A549 (cell line): ENCODE measurements at regions not wholly inside any gene's neighbourhood (a gene's known extent, or its start where the extent isn't known, plus 50 kb on each side); places are given as distances from the start of the nearest gene placed in this dataset.

ENCODE experiments used
- ATAC-seq, 2 experiments: fragments of 200-7000 bp in 1 of 2; fragments of >200 bp in 1 of 2; cut with Nextera tagmentation in 1 of 2; cut with Tn5 transposase in 1 of 2; 3 replicates each; pipeline versions ENCODE4 v1.8.0 to v1.9.1; 2018 to 2020; ENCODE audit warnings: mild to moderate bottlenecking in 1 of 2, moderate library complexity in 1 of 2
- CTCF ChIA-PET: fragments of 300-600 bp; sonication (Branson Sonifier 250); formaldehyde crosslinking; extraction: SDS; loops from one replicate; lab custom pipeline; 2021; ENCODE audit warnings: antibody characterized with exemption, inconsistent platforms; lab: Yijun Ruan, JAX
- POLR2A ChIA-PET: fragments of 350-600 bp; formaldehyde crosslinking; extraction: SDS; loops from one replicate; lab custom pipeline; 2021; ENCODE audit warnings: antibody characterized with exemption, inconsistent platforms; lab: Yijun Ruan, JAX
- DNase-seq, 2 experiments: peaks; one replicate each; pipeline versions ENCODE4 v3.0.0 to v3.0.0-alpha.2; 2011 to 2016; ENCODE audit warnings: low read depth in 1 of 2, low spot score in 1 of 2
- FAIRE-seq: peaks from 2 replicates; lab custom pipeline; 2011; peaks lifted over from hg19 to GRCh38; lab: Jason Lieb, UNC
- H3K27ac ChIP-seq, 2 experiments: fragments of >200 bp; sonication (Bioruptor Twin); formaldehyde crosslinking; 3 replicates each; pipeline ENCODE4 v1.5.1; 2016 to 2017
- H3K4me1 ChIP-seq: fragments of >200 bp; sonication (Bioruptor Twin); formaldehyde crosslinking; 3 replicates; pipeline ENCODE4 v1.6.1; 2016
- H3K4me2 ChIP-seq: fragments of >200 bp; sonication (Bioruptor Twin); formaldehyde crosslinking; 3 replicates; pipeline ENCODE4 v1.6.1; 2016
- H3K4me3 ChIP-seq: fragments of >200 bp; sonication (Bioruptor Twin); formaldehyde crosslinking; 3 replicates; pipeline ENCODE4 v1.5.1; 2016
- H3K9me3 ChIP-seq: fragments of >200 bp; sonication (Bioruptor Twin); formaldehyde crosslinking; 3 replicates; pipeline ENCODE4 v1.6.1; 2016
- CBX8 ChIP-seq: fragments of 200-600 bp; sonication (generic); IDR thresholded peaks from 2 replicates; pipeline ENCODE4 v1.6.1; 2016
- CHD4 ChIP-seq: fragments of 200-600 bp; sonication (generic); IDR thresholded peaks from 2 replicates; pipeline ENCODE4 v1.6.1; 2016; ENCODE audit warnings: antibody characterized with exemption, mild to moderate bottlenecking, borderline replicate concordance
- E2F6 ChIP-seq: IDR thresholded peaks from 2 replicates; pipeline ENCODE4 v1.6.1; 2012; ENCODE audit warnings: low read depth, borderline replicate concordance
- EP300 ChIP-seq, 2 experiments: fragments of >200 bp; sonication (Bioruptor Twin); formaldehyde crosslinking; IDR thresholded peaks; 2 replicates in 1 of 2; 3 replicates in 1 of 2; pipeline ENCODE4 v1.6.1; 2016 to 2017
- ESRRA ChIP-seq: fragments of 150-350 bp; IDR thresholded peaks from 2 replicates; pipeline ENCODE4 v1.6.1; 2014; ENCODE audit warnings: mild to moderate bottlenecking, low read length, borderline replicate concordance
- FOXS1 ChIP-seq: fragments of 250-450 bp; sonication (Bioruptor Pico); IDR thresholded peaks from 2 replicates; pipeline ENCODE4 v1.5.0; 2020; ENCODE audit warnings: mild to moderate bottlenecking, moderate library complexity
- HES2 ChIP-seq: fragments of >200 bp; sonication (Bioruptor Twin); formaldehyde crosslinking; IDR thresholded peaks from 2 replicates; pipeline ENCODE4 v1.6.1; 2016
- HEYL ChIP-seq: fragments of 250-450 bp; sonication (Bioruptor Pico); IDR thresholded peaks from 2 replicates; pipeline ENCODE4 v1.8.0; 2021; ENCODE audit warnings: mild to moderate bottlenecking, moderate library complexity
- HOXB5 ChIP-seq: fragments of 250-450 bp; sonication (Bioruptor Pico); IDR thresholded peaks from 2 replicates; pipeline ENCODE4 v1.5.0; 2020; ENCODE audit warnings: mild to moderate bottlenecking, moderate library complexity
- JUN ChIP-seq, 2 experiments: fragments of >200 bp; sonication (Bioruptor Twin); formaldehyde crosslinking; IDR thresholded peaks; 2 replicates in 1 of 2; 3 replicates in 1 of 2; pipeline ENCODE4 v1.6.1; 2016 to 2017
- KDM1A ChIP-seq: fragments of 200-600 bp; sonication (generic); IDR thresholded peaks from 2 replicates; pipeline ENCODE4 v1.6.1; 2016; ENCODE audit warnings: low read depth, mild to moderate bottlenecking
- KDM5A ChIP-seq: fragments of 200-600 bp; sonication (generic); IDR thresholded peaks from 2 replicates; pipeline ENCODE4 v1.6.1; 2016; ENCODE audit warnings: antibody characterized with exemption, mild to moderate bottlenecking
- MYC ChIP-seq: IDR thresholded peaks from 2 replicates; pipeline ENCODE4 v1.6.1; 2012; ENCODE audit warnings: mild to moderate bottlenecking, inconsistent platforms, low read length, improper control_type of control experiment, borderline replicate concordance
- NFE2L2 ChIP-seq: fragments of 150-350 bp; conservative IDR thresholded peaks from 2 replicates; pipeline ENCODE4 v1.6.1; 2014; ENCODE audit warnings: low read length
- PBX3 ChIP-seq: IDR thresholded peaks from 2 replicates; pipeline ENCODE4 v1.6.1; 2012
- PHF8 ChIP-seq: fragments of 200-600 bp; sonication (generic); IDR thresholded peaks from 2 replicates; pipeline ENCODE4 v1.6.1; 2016; ENCODE audit warnings: low read depth, mild to moderate bottlenecking, antibody characterized with exemption, moderate library complexity, borderline replicate concordance
- POLR2A ChIP-seq: IDR thresholded peaks from 2 replicates; pipeline ENCODE4 v1.6.1; 2012; ENCODE audit warnings: mild to moderate bottlenecking, low read length
- RARB ChIP-seq: fragments of 250-450 bp; sonication (Bioruptor Pico); IDR thresholded peaks from 2 replicates; pipeline ENCODE4 v1.8.0; 2021; ENCODE audit warnings: mild to moderate bottlenecking, moderate library complexity
- RFX5 ChIP-seq: fragments of 450-650 bp; IDR thresholded peaks from 2 replicates; pipeline ENCODE4 v1.7.1; 2014; ENCODE audit warnings: antibody characterized with exemption, mild to moderate bottlenecking, moderate library complexity
- RNF2 ChIP-seq: fragments of 200-600 bp; sonication (generic); IDR thresholded peaks from 2 replicates; pipeline ENCODE4 v1.6.1; 2016; ENCODE audit warnings: low read depth, mild to moderate bottlenecking, antibody characterized with exemption, moderate library complexity, borderline replicate concordance
- SMC3 ChIP-seq: fragments of >200 bp; sonication (Bioruptor Twin); formaldehyde crosslinking; IDR thresholded peaks from 3 replicates; pipeline ENCODE4 v1.6.1; 2018; ENCODE audit warnings: inconsistent platforms
- ZNF302 ChIP-seq: fragments of 250-450 bp; sonication (Bioruptor Pico); IDR thresholded peaks from 2 replicates; pipeline ENCODE4 v1.9.0; 2021; ENCODE audit warnings: inconsistent platforms, mild to moderate bottlenecking, moderate library complexity
- ZSCAN20 ChIP-seq: fragments of 250-450 bp; sonication (Bioruptor Pico); IDR thresholded peaks from 2 replicates; pipeline ENCODE4 v1.8.0; 2022; ENCODE audit warnings: mild to moderate bottlenecking, moderate library complexity
- WGBS: methylation state at CpG from one replicate; pipeline ENCODE4 v1.1.6; 2017; ENCODE audit errors: missing lambda C conversion rate; 5-methylcytosine and 5-hydroxymethylcytosine counted together
- TF ChIP-seq, protein P1 (sequence below): fragments of >200 bp; sonication (Bioruptor Twin); formaldehyde crosslinking; IDR thresholded peaks from 3 replicates; pipeline ENCODE4 v1.6.1; 2016
- TF ChIP-seq, protein P2 (sequence below): fragments of 250-450 bp; sonication (Bioruptor Pico); IDR thresholded peaks from 2 replicates; pipeline ENCODE4 v1.5.0; 2021; ENCODE audit warnings: mild to moderate bottlenecking, moderate library complexity, borderline replicate concordance

GRCh38 chr10:33901166-33901565, 566.7 kb upstream of the NRP1 start (continued):
- TF ChIP-seq E2F6 (no peak), RARB (CRISPR knock-in tag) (no peak), RNF2 (no peak)
- TF ChIP-seq, all 56 proteins: peak for 0

GRCh38 chr10:33900596-33900995, 566.1 kb upstream of the NRP1 start:
- DNase-seq, result no peak
- Histone ChIP-seq H3K9me3 (no peaks in the 10 kb centered on the region), H3K27ac (no peak overlapping the region), H3K4me3 (no peak overlapping the region)
- ChIA-PET POLR2A (no interaction called here), CTCF (no interaction called here)
- WGBS, result 77% methylated on average over 2 of the region's 2 CpGs
- ATAC-seq, result no peak
- no peak for TF ChIP-seq ZNF302 (CRISPR knock-in tag)
- no peak for TF ChIP-seq SMC3
- no peak for TF ChIP-seq MYC
- TF ChIP-seq PHF8, result no peak
- no peak for TF ChIP-seq FOXS1
- TF ChIP-seq ZSCAN20 (CRISPR knock-in tag), result no peak
- TF ChIP-seq CBX8, result no peak
- no peak for TF ChIP-seq POLR2A
- TF ChIP-seq, protein P1, sequence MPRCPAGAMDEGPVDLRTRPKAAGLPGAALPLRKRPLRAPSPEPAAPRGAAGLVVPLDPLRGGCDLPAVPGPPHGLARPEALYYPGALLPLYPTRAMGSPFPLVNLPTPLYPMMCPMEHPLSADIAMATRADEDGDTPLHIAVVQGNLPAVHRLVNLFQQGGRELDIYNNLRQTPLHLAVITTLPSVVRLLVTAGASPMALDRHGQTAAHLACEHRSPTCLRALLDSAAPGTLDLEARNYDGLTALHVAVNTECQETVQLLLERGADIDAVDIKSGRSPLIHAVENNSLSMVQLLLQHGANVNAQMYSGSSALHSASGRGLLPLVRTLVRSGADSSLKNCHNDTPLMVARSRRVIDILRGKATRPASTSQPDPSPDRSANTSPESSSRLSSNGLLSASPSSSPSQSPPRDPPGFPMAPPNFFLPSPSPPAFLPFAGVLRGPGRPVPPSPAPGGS, result no peak
- no peak for TF ChIP-seq NFE2L2
- no peak for TF ChIP-seq KDM1A
- TF ChIP-seq, all 56 proteins: peak for 0
- H3K4me2 ChIP-seq, result no peak overlapping the region
- no peak for FAIRE-seq
- peaks cover 3% of the 10 kb centered on the region; the same call in 1 of the 3 replicates for H3K4me1 ChIP-seq

GRCh38 chr10:33899578-33900531, 565.4 kb upstream of the NRP1 start:
- POLR2A ChIA-PET, result no interaction called here
- Histone ChIP-seq H3K4me2 (no peak overlapping the region; the same call in 2 of the 3 replicates), H3K27ac (no peak overlapping the region; a peak in 1 of 6 replicates), H3K4me1 (peaks cover 3% of the 10 kb centered on the region; the same call in 1 of the 3 replicates), H3K9me3 (no peaks in the 10 kb centered on the region), H3K4me3 (no peak overlapping the region)
- no peak for FAIRE-seq
- DNase-seq, result no peak
- ATAC-seq, result no peak
- CTCF ChIA-PET, result no interaction called here
- WGBS, result 56% methylated on average over 5 of the region's 5 CpGs
- TF ChIP-seq FOXS1, result no peak
- TF ChIP-seq RFX5, result no peak
- no peak for TF ChIP-seq JUN (IDR thresholded peaks at IDR 0.05)
- no peak for TF ChIP-seq EP300 (IDR thresholded peaks at IDR 0.05)
- TF ChIP-seq PBX3, result no peak
- TF ChIP-seq, protein P2, sequence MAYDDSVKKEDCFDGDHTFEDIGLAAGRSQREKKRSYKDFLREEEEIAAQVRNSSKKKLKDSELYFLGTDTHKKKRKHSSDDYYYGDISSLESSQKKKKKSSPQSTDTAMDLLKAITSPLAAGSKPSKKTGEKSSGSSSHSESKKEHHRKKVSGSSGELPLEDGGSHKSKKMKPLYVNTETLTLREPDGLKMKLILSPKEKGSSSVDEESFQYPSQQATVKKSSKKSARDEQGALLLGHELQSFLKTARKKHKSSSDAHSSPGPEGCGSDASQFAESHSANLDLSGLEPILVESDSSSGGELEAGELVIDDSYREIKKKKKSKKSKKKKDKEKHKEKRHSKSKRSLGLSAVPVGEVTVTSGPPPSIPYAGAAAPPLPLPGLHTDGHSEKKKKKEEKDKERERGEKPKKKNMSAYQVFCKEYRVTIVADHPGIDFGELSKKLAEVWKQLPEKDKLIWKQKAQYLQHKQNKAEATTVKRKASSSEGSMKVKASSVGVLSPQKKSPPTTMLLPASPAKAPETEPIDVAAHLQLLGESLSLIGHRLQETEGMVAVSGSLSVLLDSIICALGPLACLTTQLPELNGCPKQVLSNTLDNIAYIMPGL (CRISPR knock-in tag), result no peak
- no peak for TF ChIP-seq ESRRA
- no peak for TF ChIP-seq KDM5A
- TF ChIP-seq CHD4, result no peak
- no peak for TF ChIP-seq HEYL (CRISPR knock-in tag)
- no peak for TF ChIP-seq HOXB5 (CRISPR knock-in tag)
- TF ChIP-seq HES2, result no peak
